ENCODE measurements at regions not wholly inside any gene's neighbourhood (a gene's known extent, or its start where the extent isn't known, plus 50 kb on each side); places are given as distances from the start of the nearest gene placed in this dataset.
"Not testable (repeated sequence)": the region's sequence is repeated elsewhere in the genome, so short reads cannot be mapped to it uniquely, and the experiment has no call there.

- no peak overlapping the region for H2BK12ac ChIP-seq (ENCODE audit: low read length in 2 of 2)
- H3K4ac ChIP-seq (ENCODE audit: low read depth in 1 of 2, low read length in 2 of 2): no peak overlapping the region
- H2AK5ac ChIP-seq (ENCODE audit: low read length, severe bottlenecking): no peak overlapping the region
- no peaks in the 10 kb centered on the region for H3K36me3 ChIP-seq (ENCODE audit: control insufficient read depth in 1 of 2, insufficient read depth in 2 of 2, low read depth in 1 of 2, low read length in 2 of 2)
- no peak overlapping the region for H2BK15ac ChIP-seq (ENCODE audit: low read depth, poor library complexity, severe bottlenecking)
- H2BK5ac ChIP-seq (ENCODE audit: low read depth, low read length, poor library complexity, severe bottlenecking): no peak overlapping the region
- H3K14ac ChIP-seq (ENCODE audit: low read length in 2 of 2): no peak overlapping the region
- 90% methylated on average over 33 of the region's 33 CpGs for WGBS
- no peak overlapping the region for H3K4me3 ChIP-seq (ENCODE audit: insufficient read depth in 1 of 2, low read depth in 1 of 2, low read length in 2 of 2)
- no peak overlapping the region for H4K91ac ChIP-seq (ENCODE audit: low read length)
- H3K9me3 ChIP-seq (ENCODE audit: control insufficient read depth, low read length): no peaks in the 10 kb centered on the region
- H3K27me3 ChIP-seq (ENCODE audit: control insufficient read depth in 1 of 2, insufficient read depth in 1 of 2, low read length in 2 of 2): peaks cover 6 to 54% of the 10 kb centered on the region in 2 experiments
- no peak overlapping the region for H2AFZ ChIP-seq (ENCODE audit: low read depth, low read length)
- no peak overlapping the region for H3K18ac ChIP-seq (ENCODE audit: low read depth in 1 of 2, low read length in 2 of 2)
- DNase-seq: no peak
- no peak overlapping the region for H3K23ac ChIP-seq (ENCODE audit: low read length in 2 of 2)
- H2BK120ac ChIP-seq (ENCODE audit: low read depth, low read length): no peak overlapping the region
- H3K4me2 ChIP-seq (ENCODE audit: low read length, poor library complexity, severe bottlenecking): no peak overlapping the region
- H3K79me1 ChIP-seq (replicated peaks; ENCODE audit: low read length, poor library complexity, severe bottlenecking): no peaks in the 10 kb centered on the region
- no peak overlapping the region for H3K27ac ChIP-seq (ENCODE audit: low read length, poor library complexity, severe bottlenecking)
- H3K4me1 ChIP-seq (ENCODE audit: control insufficient read depth, insufficient read depth, low read depth, low read length): no peaks in the 10 kb centered on the region
- H4K8ac ChIP-seq (ENCODE audit: low read length): no peak overlapping the region
- no peak overlapping the region for H3K9ac ChIP-seq (ENCODE audit: low read length)
Observed at GRCh38 chr22:45091254-45091854, 72.4 kb upstream of the NUP50 start.

GRCh38 chr22:45091875-45092274, 71.8 kb upstream of the NUP50 start:
- H4K91ac ChIP-seq (ENCODE audit: low read length); H3K27ac ChIP-seq (ENCODE audit: low read length, poor library complexity, severe bottlenecking); H4K8ac ChIP-seq (ENCODE audit: low read length); H3K4me1 ChIP-seq (ENCODE audit: control insufficient read depth, insufficient read depth, low read depth, low read length); H3K23ac ChIP-seq (ENCODE audit: low read length in 2 of 2); H3K9me3 ChIP-seq (ENCODE audit: control insufficient read depth, low read length); H3K4ac ChIP-seq (ENCODE audit: low read depth in 1 of 2, low read length in 2 of 2); H3K9ac ChIP-seq (ENCODE audit: low read length); H3K18ac ChIP-seq (ENCODE audit: low read depth in 1 of 2, low read length in 2 of 2); H3K4me3 ChIP-seq (ENCODE audit: insufficient read depth in 1 of 2, low read depth in 1 of 2, low read length in 2 of 2); H3K4me2 ChIP-seq (ENCODE audit: low read length, poor library complexity, severe bottlenecking); H2BK120ac ChIP-seq (ENCODE audit: low read depth, low read length); H3K36me3 ChIP-seq (ENCODE audit: control insufficient read depth in 1 of 2, insufficient read depth in 2 of 2, low read depth in 1 of 2, low read length in 2 of 2); H2AFZ ChIP-seq (ENCODE audit: low read depth, low read length); H2BK5ac ChIP-seq (ENCODE audit: low read depth, low read length, poor library complexity, severe bottlenecking); H3K14ac ChIP-seq (ENCODE audit: low read length in 2 of 2); H3K79me1 ChIP-seq (replicated peaks; ENCODE audit: low read length, poor library complexity, severe bottlenecking); DNase-seq; H2AK5ac ChIP-seq (ENCODE audit: low read length, severe bottlenecking); H2BK12ac ChIP-seq (ENCODE audit: low read length in 2 of 2); H2BK15ac ChIP-seq (ENCODE audit: low read depth, poor library complexity, severe bottlenecking): not testable (repeated sequence)
- H3K27me3 ChIP-seq (ENCODE audit: control insufficient read depth in 1 of 2, insufficient read depth in 1 of 2, low read length in 2 of 2): peaks cover 6 to 56% of the 10 kb centered on the region in 2 experiments
- WGBS: 93% methylated on average over 15 of the region's 20 CpGs

GRCh38 chr22:45092644-45093043, 71.1 kb upstream of the NUP50 start:
- H2AFZ ChIP-seq (ENCODE audit: low read depth, low read length): no peak overlapping the region
- H3K27me3 ChIP-seq (ENCODE audit: control insufficient read depth in 1 of 2, insufficient read depth in 1 of 2, low read length in 2 of 2): peaks cover 6 to 64% of the 10 kb centered on the region in 2 experiments
- no peak overlapping the region for H3K27ac ChIP-seq (ENCODE audit: low read length, poor library complexity, severe bottlenecking)
- H3K9ac ChIP-seq (ENCODE audit: low read length): no peak overlapping the region
- H3K4me2 ChIP-seq (ENCODE audit: low read length, poor library complexity, severe bottlenecking): no peak overlapping the region
- H3K4ac ChIP-seq (ENCODE audit: low read depth in 1 of 2, low read length in 2 of 2): no peak overlapping the region
- H3K18ac ChIP-seq (ENCODE audit: low read depth in 1 of 2, low read length in 2 of 2): no peak overlapping the region
- no peaks in the 10 kb centered on the region for H3K4me1 ChIP-seq (ENCODE audit: control insufficient read depth, insufficient read depth, low read depth, low read length)
- no peak overlapping the region for H4K91ac ChIP-seq (ENCODE audit: low read length)
- H3K79me1 ChIP-seq (replicated peaks; ENCODE audit: low read length, poor library complexity, severe bottlenecking): no peaks in the 10 kb centered on the region
- H2BK12ac ChIP-seq (ENCODE audit: low read length in 2 of 2): no peak overlapping the region
- no peaks in the 10 kb centered on the region for H3K9me3 ChIP-seq (ENCODE audit: control insufficient read depth, low read length)
- no peak for DNase-seq
- H3K36me3 ChIP-seq (ENCODE audit: control insufficient read depth in 1 of 2, insufficient read depth in 2 of 2, low read depth in 1 of 2, low read length in 2 of 2): no peaks in the 10 kb centered on the region
- H2BK15ac ChIP-seq (ENCODE audit: low read depth, poor library complexity, severe bottlenecking): no peak overlapping the region
- no peak overlapping the region for H3K23ac ChIP-seq (ENCODE audit: low read length in 2 of 2)
- no peak overlapping the region for H2BK120ac ChIP-seq (ENCODE audit: low read depth, low read length)
- no peak overlapping the region for H3K14ac ChIP-seq (ENCODE audit: low read length in 2 of 2)
- no peak overlapping the region for H2AK5ac ChIP-seq (ENCODE audit: low read length, severe bottlenecking)
- no peak overlapping the region for H2BK5ac ChIP-seq (ENCODE audit: low read depth, low read length, poor library complexity, severe bottlenecking)
- H4K8ac ChIP-seq (ENCODE audit: low read length): no peak overlapping the region
- WGBS: 86% methylated on average over 4 of the region's 4 CpGs
- no peak overlapping the region for H3K4me3 ChIP-seq (ENCODE audit: insufficient read depth in 1 of 2, low read depth in 1 of 2, low read length in 2 of 2)

- H3K79me1 ChIP-seq (replicated peaks; ENCODE audit: low read length, poor library complexity, severe bottlenecking): no peaks in the 10 kb centered on the region
Observed at GRCh38 chr22:45093609-45094008, 70.1 kb upstream of the NUP50 start.

More at GRCh38 chr22:45093609-45094008, 70.1 kb upstream of the NUP50 start:
- no peak overlapping the region for H2BK120ac ChIP-seq (ENCODE audit: low read depth, low read length)
- H3K27me3 ChIP-seq (ENCODE audit: control insufficient read depth in 1 of 2, insufficient read depth in 1 of 2, low read length in 2 of 2): peaks cover 6 to 67% of the 10 kb centered on the region in 2 experiments
- no peak overlapping the region for H2BK15ac ChIP-seq (ENCODE audit: low read depth, poor library complexity, severe bottlenecking)
- no peak overlapping the region for H4K91ac ChIP-seq (ENCODE audit: low read length)
- no peak overlapping the region for H2BK5ac ChIP-seq (ENCODE audit: low read depth, low read length, poor library complexity, severe bottlenecking)
- no peaks in the 10 kb centered on the region for H3K4me1 ChIP-seq (ENCODE audit: control insufficient read depth, insufficient read depth, low read depth, low read length)
- H3K4me2 ChIP-seq (ENCODE audit: low read length, poor library complexity, severe bottlenecking): no peak overlapping the region
- H2AK5ac ChIP-seq (ENCODE audit: low read length, severe bottlenecking): no peak overlapping the region
- H2BK12ac ChIP-seq (ENCODE audit: low read length in 2 of 2): no peak overlapping the region
- H3K9ac ChIP-seq (ENCODE audit: low read length): no peak overlapping the region
- WGBS: 87% methylated on average over 9 of the region's 9 CpGs
- no peak overlapping the region for H3K4me3 ChIP-seq (ENCODE audit: insufficient read depth in 1 of 2, low read depth in 1 of 2, low read length in 2 of 2)
- H3K9me3 ChIP-seq (ENCODE audit: control insufficient read depth, low read length): no peaks in the 10 kb centered on the region
- H3K18ac ChIP-seq (ENCODE audit: low read depth in 1 of 2, low read length in 2 of 2): no peak overlapping the region
- H3K4ac ChIP-seq (ENCODE audit: low read depth in 1 of 2, low read length in 2 of 2): no peak overlapping the region
- no peak for DNase-seq
- H3K14ac ChIP-seq (ENCODE audit: low read length in 2 of 2): no peak overlapping the region
- H4K8ac ChIP-seq (ENCODE audit: low read length): no peak overlapping the region
- H3K36me3 ChIP-seq (ENCODE audit: control insufficient read depth in 1 of 2, insufficient read depth in 2 of 2, low read depth in 1 of 2, low read length in 2 of 2): no peaks in the 10 kb centered on the region
- H2AFZ ChIP-seq (ENCODE audit: low read depth, low read length): no peak overlapping the region
- no peak overlapping the region for H3K27ac ChIP-seq (ENCODE audit: low read length, poor library complexity, severe bottlenecking)
- H3K23ac ChIP-seq (ENCODE audit: low read length in 2 of 2): no peak overlapping the region
